ENCODE measurements at regions not wholly inside any gene's neighbourhood (a gene's known extent, or its start where the extent isn't known, plus 50 kb on each side); places are given as distances from the start of the nearest gene placed in this dataset.

- H3K27me3 Mint-ChIP-seq, result no peaks in the 10 kb centered on the region
- TF ChIP-seq, protein P1, sequence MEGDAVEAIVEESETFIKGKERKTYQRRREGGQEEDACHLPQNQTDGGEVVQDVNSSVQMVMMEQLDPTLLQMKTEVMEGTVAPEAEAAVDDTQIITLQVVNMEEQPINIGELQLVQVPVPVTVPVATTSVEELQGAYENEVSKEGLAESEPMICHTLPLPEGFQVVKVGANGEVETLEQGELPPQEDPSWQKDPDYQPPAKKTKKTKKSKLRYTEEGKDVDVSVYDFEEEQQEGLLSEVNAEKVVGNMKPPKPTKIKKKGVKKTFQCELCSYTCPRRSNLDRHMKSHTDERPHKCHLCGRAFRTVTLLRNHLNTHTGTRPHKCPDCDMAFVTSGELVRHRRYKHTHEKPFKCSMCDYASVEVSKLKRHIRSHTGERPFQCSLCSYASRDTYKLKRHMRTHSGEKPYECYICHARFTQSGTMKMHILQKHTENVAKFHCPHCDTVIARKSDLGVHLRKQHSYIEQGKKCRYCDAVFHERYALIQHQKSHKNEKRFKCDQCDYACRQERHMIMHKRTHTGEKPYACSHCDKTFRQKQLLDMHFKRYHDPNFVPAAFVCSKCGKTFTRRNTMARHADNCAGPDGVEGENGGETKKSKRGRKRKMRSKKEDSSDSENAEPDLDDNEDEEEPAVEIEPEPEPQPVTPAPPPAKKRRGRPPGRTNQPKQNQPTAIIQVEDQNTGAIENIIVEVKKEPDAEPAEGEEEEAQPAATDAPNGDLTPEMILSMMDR (IDR thresholded peaks at IDR 0.05), result no peak
- no peak for TF ChIP-seq EZH2 (IDR thresholded peaks at IDR 0.05; ENCODE audit: borderline replicate concordance, insufficient read depth, low read depth, low read length, poor library complexity, severe bottlenecking)
- Histone ChIP-seq H3K9me3 (ENCODE audit: control extremely low read depth in 1 of 3, control insufficient read depth in 2 of 3, insufficient read depth in 1 of 3, low read length in 2 of 3) (no peaks in the 10 kb centered on the region), H3K4me2 (replicated peaks; ENCODE audit: low read depth, low read length, poor library complexity, severe bottlenecking) (no peak overlapping the region), H4K20me1 (ENCODE audit: control insufficient read depth, insufficient read depth, low read length, poor library complexity, severe bottlenecking) (no peaks in the 10 kb centered on the region), H3K4me1 (ENCODE audit: control insufficient read depth in 2 of 2, insufficient read depth in 2 of 2, low read length in 2 of 2) (no peaks in the 10 kb centered on the region), H3K9ac (ENCODE audit: low read length) (no peak overlapping the region), H3K27me3 (replicated peaks in 1 of 4; ENCODE audit: control extremely low read depth in 1 of 4, control insufficient read depth in 3 of 4, insufficient read depth in 4 of 4, low read length in 3 of 4) (no peaks in the 10 kb centered on the region), H3K79me2 (ENCODE audit: control insufficient read depth, insufficient read depth, low read length) (no peaks in the 10 kb centered on the region), H3K4me3 (ENCODE audit: control extremely low read depth in 1 of 5, extremely low read depth in 1 of 5, insufficient read depth in 1 of 5, low read depth in 2 of 5, low read length in 4 of 5) (no peak overlapping the region), H3K36me3 (replicated peaks in 1 of 2; ENCODE audit: control extremely low read depth in 1 of 2, control insufficient read depth in 1 of 2, extremely low read depth in 1 of 2, insufficient read depth in 2 of 2, low read length in 1 of 2) (no peaks in the 10 kb centered on the region), H3K27ac (ENCODE audit: low read length in 2 of 2) (no peak overlapping the region), H2AFZ (ENCODE audit: insufficient read depth, low read depth, low read length, poor library complexity, severe bottlenecking) (no peak overlapping the region)
- no peak for DNase-seq
- intact Hi-C loops (cut with micrococcal nuclease), result no loop called here
- CTCF ChIA-PET, result no interaction called here
- no CpG with 5 or more reads among the region's 1 CpG for WGBS (ENCODE audit: insufficient coverage)
- no peak overlapping the region for H3K27ac Mint-ChIP-seq
- POLR2A ChIA-PET, result no interaction called here
- H3K4me3 Mint-ChIP-seq, result no peak overlapping the region
- no peak for ATAC-seq (ENCODE audit: low read depth)
- no peaks in the 10 kb centered on the region for H3K9me3 Mint-ChIP-seq (ENCODE audit: insufficient read depth)
- H3K4me1 Mint-ChIP-seq, result no peaks in the 10 kb centered on the region
These were observed 217.2 kb downstream of the NFKBIZ start for GRCh38 chr3:102066470-102066869.

DNA sequence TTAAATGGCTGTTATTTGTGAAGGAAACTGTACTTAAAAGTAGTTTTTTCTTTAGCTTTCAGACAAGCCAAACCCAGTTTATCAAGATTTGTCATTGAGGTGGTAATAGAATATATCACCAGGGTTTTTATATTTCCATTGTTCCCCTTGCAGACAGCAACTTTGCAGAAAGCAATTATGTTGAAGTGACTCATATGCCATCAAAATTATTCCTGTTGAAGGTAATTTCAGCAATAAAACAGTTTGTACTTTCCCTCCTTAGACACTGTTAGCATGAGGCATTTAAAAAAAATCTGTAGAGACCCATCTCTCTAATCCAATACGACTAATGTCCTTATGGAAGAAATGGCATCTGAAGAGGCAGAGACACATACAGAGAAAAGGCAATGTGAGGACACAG lies 219.0 kb downstream of the NFKBIZ start:
- no peaks in the 10 kb centered on the region for H3K36me3 ChIP-seq (replicated peaks in 1 of 2; ENCODE audit: control extremely low read depth in 1 of 2, control insufficient read depth in 1 of 2, extremely low read depth in 1 of 2, insufficient read depth in 2 of 2, low read length in 1 of 2)
- Mint-ChIP-seq H3K27me3 (no peaks in the 10 kb centered on the region), H3K4me1 (no peaks in the 10 kb centered on the region), H3K9me3 (ENCODE audit: insufficient read depth) (no peaks in the 10 kb centered on the region), H3K4me3 (no peak overlapping the region), H3K27ac (no peak overlapping the region)
- no CpG with 5 or more reads among the region's 1 CpG for WGBS (ENCODE audit: insufficient coverage)
- no peak overlapping the region for H3K9ac ChIP-seq (ENCODE audit: low read length)
- H3K27me3 ChIP-seq (replicated peaks in 1 of 4; ENCODE audit: control extremely low read depth in 1 of 4, control insufficient read depth in 3 of 4, insufficient read depth in 4 of 4, low read length in 3 of 4), result no peaks in the 10 kb centered on the region
- ATAC-seq (ENCODE audit: low read depth) (no peak), DNase-seq (no peak)
- no peak overlapping the region for H3K4me2 ChIP-seq (replicated peaks; ENCODE audit: low read depth, low read length, poor library complexity, severe bottlenecking)
- no peaks in the 10 kb centered on the region for H3K9me3 ChIP-seq (ENCODE audit: control extremely low read depth in 1 of 3, control insufficient read depth in 2 of 3, insufficient read depth in 1 of 3, low read length in 2 of 3)
- ChIA-PET POLR2A (no interaction called here), CTCF (no interaction called here)
- no peaks in the 10 kb centered on the region for H3K79me2 ChIP-seq (ENCODE audit: control insufficient read depth, insufficient read depth, low read length)
- no peak overlapping the region for H2AFZ ChIP-seq (ENCODE audit: insufficient read depth, low read depth, low read length, poor library complexity, severe bottlenecking)
- H4K20me1 ChIP-seq (ENCODE audit: control insufficient read depth, insufficient read depth, low read length, poor library complexity, severe bottlenecking), result no peaks in the 10 kb centered on the region
- H3K4me3 ChIP-seq (ENCODE audit: control extremely low read depth in 1 of 5, extremely low read depth in 1 of 5, insufficient read depth in 1 of 5, low read depth in 2 of 5, low read length in 4 of 5), result no peak overlapping the region
- intact Hi-C loops (cut with micrococcal nuclease), result no loop called here
- TF ChIP-seq, protein P1 (IDR thresholded peaks at IDR 0.05), result no peak
- TF ChIP-seq EZH2 (IDR thresholded peaks at IDR 0.05; ENCODE audit: borderline replicate concordance, insufficient read depth, low read depth, low read length, poor library complexity, severe bottlenecking), result no peak
- H3K4me1 ChIP-seq (ENCODE audit: control insufficient read depth in 2 of 2, insufficient read depth in 2 of 2, low read length in 2 of 2), result no peaks in the 10 kb centered on the region
- no peak overlapping the region for H3K27ac ChIP-seq (ENCODE audit: low read length in 2 of 2)

All from B cell (primary cell).